ENCODE measurements at regions not wholly inside any gene's neighbourhood (a gene's known extent, or its start where the extent isn't known, plus 50 kb on each side); places are given as distances from the start of the nearest gene placed in this dataset.

- TF ChIP-seq ZNF592 (IDR thresholded peaks at IDR 0.05) = no peak
- no peak for TF ChIP-seq FOS (IDR thresholded peaks at IDR 0.05; ENCODE audit: borderline replicate concordance, extremely low read depth, insufficient read length)
- TF ChIP-seq KDM1A (IDR thresholded peaks at IDR 0.05; ENCODE audit: borderline replicate concordance) = no peak
These were observed 128.9 kb upstream of the DMRT1 start (continued) for GRCh38 chr9:712643-713042.

GRCh38 chr9:713091-713490 is 128.4 kb upstream of the DMRT1 start:
- Histone ChIP-seq H3K36me3 (ENCODE audit: control insufficient read depth in 2 of 2, insufficient read depth in 2 of 2, low read length in 1 of 2) (no peaks in the 10 kb centered on the region), H3K9ac (ENCODE audit: control insufficient read depth, insufficient read depth, low read length) (no peak overlapping the region), H3K27ac (ENCODE audit: control insufficient read depth, insufficient read depth) (no peak overlapping the region), H2AFZ (ENCODE audit: control insufficient read depth, low read depth, low read length) (no peak overlapping the region), H4K20me1 (ENCODE audit: control insufficient read depth, insufficient read depth) (no peaks in the 10 kb centered on the region), H3K4me3 (no peak overlapping the region), H3K4me2 (ENCODE audit: control insufficient read depth, insufficient read depth) (no peak overlapping the region), H3K79me2 (ENCODE audit: control insufficient read depth, insufficient read depth, low read length) (no peaks in the 10 kb centered on the region), H3K9me3 (replicated peaks; ENCODE audit: control insufficient read depth, insufficient read depth, low read length) (no peaks in the 10 kb centered on the region), H3K4me1 (ENCODE audit: control insufficient read depth, insufficient read depth, low read length) (no peaks in the 10 kb centered on the region), H3K27me3 (replicated peaks in 1 of 2; ENCODE audit: control insufficient read depth in 2 of 2, insufficient read depth in 2 of 2, low read length in 1 of 2) (peaks cover 0 to 3% of the 10 kb centered on the region in 2 experiments; a peak in 2 of 4 replicates)
- ChIA-PET RAD21 (ENCODE audit: unreplicated experiment) (no interaction called here), SMC1A (ENCODE audit: uncharacterized antibody, unreplicated experiment) (no interaction called here), POLR2A (no interaction called here), CTCF (no interaction called here)
- intact Hi-C loops (cut with micrococcal nuclease; ENCODE audit: unreplicated experiment) (no loop called here), in situ Hi-C loops (cut with MboI) (no loop called here)
- FAIRE-seq = no peak
- DNase-seq (ENCODE audit: low read depth, low spot score) = no peak
- no TSS peak for BruUV-seq (replicated peaks)
- no peak for TF ChIP-seq GABPA (IDR thresholded peaks at IDR 0.05; ENCODE audit: low read depth)
- TF ChIP-seq STAT1 (conservative IDR thresholded peaks at IDR 0.05) = no peak
- no peak for TF ChIP-seq BCL3 (IDR thresholded peaks at IDR 0.05; ENCODE audit: borderline replicate concordance, insufficient read depth, low read depth, low read length, poor library complexity, severe bottlenecking)
- TF ChIP-seq ZNF592 (IDR thresholded peaks at IDR 0.05) = no peak
- no peak for TF ChIP-seq JUND (IDR thresholded peaks at IDR 0.05; ENCODE audit: low read depth, low read length)
- TF ChIP-seq RELA (IDR thresholded peaks at IDR 0.05; ENCODE audit: borderline replicate concordance, partially characterized antibody) = no peak
- TF ChIP-seq CEBPB (IDR thresholded peaks at IDR 0.05; ENCODE audit: borderline replicate concordance in 1 of 2, low read depth in 2 of 2, low read length in 2 of 2) = no peak
- no peak for TF ChIP-seq CBFB (IDR thresholded peaks at IDR 0.05; ENCODE audit: low read depth)
- ATAC-seq = no peak
- WGBS (ENCODE audit: insufficient coverage, insufficient replicate concordance, low lambda C conversion rate, missing lambda C conversion rate) = 8% methylated on average over 4 of the region's 4 CpGs

Measured in GM12878 (cell line).